Liver (tissue), 3 donors: ENCODE measurements at regions not wholly inside any gene's neighbourhood (a gene's known extent, or its start where the extent isn't known, plus 50 kb on each side); places are given as distances from the start of the nearest gene placed in this dataset.

Source experiments
- ATF3 ChIP-seq: IDR thresholded peaks from 2 replicates; pipeline ENCODE4 v1.6.1; 2016; ENCODE audit warnings: antibody characterized with exemption
- CTCF ChIP-seq: fragments of 150-350 bp; IDR thresholded peaks from 2 replicates; pipeline ENCODE4 v1.5.1; 2017; ENCODE audit warnings: improper control_type of control experiment, low read depth, low read length; ENCODE audit not compliant: missing input control
- GABPA ChIP-seq, 2 donors: IDR thresholded peaks in 1 of 2; conservative IDR thresholded peaks in 1 of 2; 2 replicates each; pipeline ENCODE4 v1.6.1; 2016; ENCODE audit warnings: antibody characterized with exemption in 2 of 2, mild to moderate bottlenecking in 1 of 2, moderate library complexity in 1 of 2
- HNF4G ChIP-seq: IDR thresholded peaks from 2 replicates; pipeline ENCODE4 v1.6.1; 2016; ENCODE audit warnings: antibody characterized with exemption
- MAX ChIP-seq: IDR thresholded peaks from 2 replicates; pipeline ENCODE4 v1.6.1; 2016; ENCODE audit warnings: antibody characterized with exemption
- RAD21 ChIP-seq, 2 donors: IDR thresholded peaks; 2 replicates each; pipeline ENCODE4 v1.6.1; 2016; ENCODE audit warnings: antibody characterized with exemption in 2 of 2, mild to moderate bottlenecking in 2 of 2
- REST ChIP-seq: IDR thresholded peaks from 2 replicates; pipeline ENCODE4 v1.6.1; 2016; ENCODE audit warnings: antibody characterized with exemption, mild to moderate bottlenecking
- SP1 ChIP-seq: IDR thresholded peaks from 2 replicates; pipeline ENCODE4 v1.6.1; 2018; ENCODE audit warnings: antibody characterized with exemption, mild to moderate bottlenecking
- YY1 ChIP-seq: IDR thresholded peaks from 2 replicates; pipeline ENCODE4 v1.6.1; 2016; ENCODE audit warnings: antibody characterized with exemption, mild to moderate bottlenecking
- donor health status: healthy.
- donor health status: healthy.

GRCh38 chr3:34300621-34301020, 502.2 kb downstream of the PDCD6IP start:
- TF ChIP-seq CTCF (no peak), ATF3 (no peak), REST (no peak), RAD21 (IDR thresholded peaks at IDR 0.05) (no peak), GABPA (IDR thresholded peaks at IDR 0.05 in 1 of 2, conservative IDR thresholded peaks at IDR 0.05 in 1 of 2) (no peak), YY1 (no peak), HNF4G (no peak), MAX (no peak), SP1 (no peak)
